GM21529 (cell line): ENCODE measurements at regions not wholly inside any gene's neighbourhood (a gene's known extent, or its start where the extent isn't known, plus 50 kb on each side); places are given as distances from the start of the nearest gene placed in this dataset.

ENCODE experiments used
- ATAC-seq: cut with Tn5 transposase; IDR thresholded peaks from one replicate; pipeline ENCODE4 v1.9.1; 2021; ENCODE audit not compliant: unreplicated experiment

GRCh38 chr1:187415065-187415464 is 586.3 kb downstream of the PLA2G4A start:
- ATAC-seq, result no peak

DNA sequence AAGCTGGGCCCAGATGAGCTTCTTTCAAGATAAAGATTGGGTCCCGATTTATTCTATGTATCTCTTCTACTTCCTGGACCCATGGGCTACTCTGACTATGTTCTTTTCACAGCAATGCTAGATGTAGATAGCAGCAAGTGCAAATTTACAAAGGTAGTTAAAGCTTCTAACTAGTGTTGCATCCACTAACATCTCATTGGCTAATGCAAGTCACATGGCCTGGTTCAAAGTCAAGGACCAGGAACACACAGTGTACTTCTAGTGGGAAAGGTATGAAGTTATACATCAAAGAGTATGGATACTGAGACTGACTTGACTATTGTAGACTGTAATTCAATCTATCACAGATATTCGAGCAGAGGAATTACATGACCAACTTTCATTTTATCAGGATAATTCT is 588.8 kb downstream of the PLA2G4A start:
- ATAC-seq, result no peak

DNA sequence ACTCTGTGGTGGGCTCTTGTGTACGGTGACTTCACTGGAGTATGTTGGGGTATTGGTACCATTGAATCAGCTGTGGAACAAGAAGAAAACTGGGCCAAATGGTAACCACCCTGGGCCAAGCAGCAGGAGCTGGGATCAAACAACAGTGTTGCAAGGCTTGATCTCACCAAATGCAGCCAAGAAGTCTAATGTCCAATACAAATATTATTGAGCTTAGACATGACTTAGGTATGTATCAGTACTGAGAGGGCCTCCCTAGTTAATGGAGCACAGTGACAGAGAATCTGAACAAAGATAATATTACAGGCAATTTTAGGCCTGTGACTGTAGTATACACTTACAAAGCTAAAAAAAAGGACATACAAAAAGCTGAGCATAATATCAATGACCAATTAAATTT is 604.8 kb downstream of the PLA2G4A start:
- no peak for ATAC-seq

DNA sequence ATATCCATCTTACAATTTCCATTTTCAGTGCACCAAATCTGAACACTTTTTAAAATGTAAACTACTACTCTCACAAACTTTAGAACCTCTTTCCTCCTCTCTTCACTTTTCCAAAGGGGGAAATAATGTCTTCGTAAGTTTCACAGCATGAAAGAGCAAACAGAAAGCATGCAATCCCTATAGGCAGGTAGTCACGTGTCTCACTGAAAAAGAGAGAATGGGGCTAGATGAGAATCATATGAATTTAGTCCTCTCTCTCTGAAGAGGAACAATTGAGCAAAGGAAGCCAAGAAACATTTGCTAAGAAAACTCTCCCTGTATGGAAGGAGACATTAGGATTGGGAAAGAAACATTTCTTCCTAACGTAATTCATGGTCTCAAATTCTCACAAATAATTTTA is 613.9 kb downstream of the PLA2G4A start:
- no peak for ATAC-seq

DNA sequence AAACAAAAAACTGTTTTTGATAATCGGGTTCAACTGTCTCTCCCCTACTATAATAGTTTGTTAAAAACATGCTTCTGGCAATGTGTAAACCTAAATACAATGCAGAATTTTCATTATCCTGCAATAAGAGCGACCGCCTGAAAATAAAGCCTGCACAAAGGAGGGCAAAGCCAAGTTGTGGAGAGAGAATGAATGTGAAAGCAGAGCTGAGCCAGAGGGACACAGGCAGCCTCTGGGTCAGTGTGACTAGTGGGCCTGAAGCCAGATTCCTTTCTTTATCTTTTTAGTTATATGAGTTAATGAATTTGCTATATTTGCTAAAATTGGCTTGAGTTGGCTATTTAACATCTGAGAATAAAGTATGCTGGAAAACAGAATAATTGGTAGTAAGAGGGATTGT is 615.2 kb downstream of the PLA2G4A start:
- ATAC-seq, result no peak

- no peak for ATAC-seq
Measured at GRCh38 chr1:187445066-187445465, 616.3 kb downstream of the PLA2G4A start.

DNA sequence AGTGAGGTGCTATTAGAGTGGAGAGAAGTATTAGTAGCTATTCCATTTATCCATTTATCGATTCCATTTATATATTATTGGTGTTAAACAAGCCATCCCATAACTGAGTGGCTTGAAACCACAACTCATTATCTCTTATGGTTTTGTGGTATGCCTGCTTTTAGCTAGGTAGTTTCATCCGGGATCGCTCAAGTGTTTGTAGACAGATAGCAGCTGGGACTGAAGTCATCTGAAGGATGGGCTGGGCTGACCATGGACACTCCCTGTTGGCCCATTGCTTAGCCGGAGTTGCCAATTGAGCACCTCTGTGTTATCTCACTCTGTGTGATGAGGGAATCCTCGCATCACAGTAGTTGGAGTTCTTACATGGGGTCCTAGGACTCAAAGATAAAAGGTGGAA is 622.5 kb downstream of the PLA2G4A start:
- ATAC-seq, result no peak

GRCh38 chr1:187454010-187454409 is 625.3 kb downstream of the PLA2G4A start:
- no peak for ATAC-seq

DNA sequence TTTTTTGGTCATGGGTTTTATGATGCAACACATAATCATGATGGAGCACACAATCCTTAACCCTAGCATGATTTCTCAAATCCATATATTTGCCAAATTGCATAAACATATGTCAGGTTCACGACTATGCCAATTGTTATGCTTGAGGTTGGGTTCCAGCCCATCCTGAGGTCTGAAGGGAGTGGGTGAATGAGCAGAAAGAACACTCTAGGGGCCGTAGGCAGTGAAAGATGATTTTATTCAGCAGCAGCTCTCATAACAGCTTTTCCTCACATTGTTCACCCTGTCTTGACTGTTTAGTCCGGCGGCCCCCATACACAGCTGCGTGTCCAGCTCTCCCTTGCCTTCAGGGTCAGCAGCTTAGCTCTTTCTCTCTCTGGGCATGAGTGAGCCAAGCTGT is 627.7 kb downstream of the PLA2G4A start:
- ATAC-seq, result no peak

DNA sequence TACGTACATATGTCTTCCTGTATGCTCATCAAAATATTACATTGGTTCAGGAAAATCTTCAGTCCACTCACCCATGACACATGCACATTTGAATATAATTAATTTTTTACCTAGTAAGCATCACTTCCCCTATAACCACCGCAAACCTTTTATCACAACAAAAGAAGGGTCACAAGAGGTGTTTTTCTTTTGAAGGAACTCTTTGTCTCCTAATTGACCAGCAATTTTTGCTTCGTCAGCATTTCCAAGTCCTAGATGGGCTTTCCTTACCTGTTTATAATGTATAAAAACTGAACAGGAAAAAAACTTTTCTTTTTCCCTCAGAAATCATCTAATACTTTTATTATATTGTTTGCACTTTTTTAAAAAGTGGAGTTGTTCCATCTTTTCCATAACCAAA is 631.3 kb downstream of the PLA2G4A start:
- ATAC-seq, result no peak

GRCh38 chr1:187464320-187464719 is 635.6 kb downstream of the PLA2G4A start:
- ATAC-seq, result no peak

DNA sequence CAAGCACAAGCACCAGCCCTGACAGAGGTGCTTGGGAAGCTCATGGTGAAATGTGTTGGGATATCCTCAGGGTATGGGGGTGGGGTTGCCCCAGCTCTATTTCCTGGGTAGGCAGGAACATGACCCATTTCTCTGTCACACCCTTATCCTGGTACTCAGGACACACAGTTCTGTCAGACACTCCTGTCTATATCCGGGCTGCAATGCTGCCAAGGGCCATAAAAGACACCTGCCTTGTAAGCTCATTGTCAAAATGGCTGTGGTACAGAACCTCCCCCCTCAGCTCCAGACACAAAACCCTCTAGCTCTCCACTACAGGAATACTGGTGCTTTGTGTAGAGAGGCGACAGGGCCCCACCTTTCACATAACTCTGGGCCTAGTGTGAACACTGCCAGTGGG is 636.7 kb downstream of the PLA2G4A start:
- no peak for ATAC-seq

DNA sequence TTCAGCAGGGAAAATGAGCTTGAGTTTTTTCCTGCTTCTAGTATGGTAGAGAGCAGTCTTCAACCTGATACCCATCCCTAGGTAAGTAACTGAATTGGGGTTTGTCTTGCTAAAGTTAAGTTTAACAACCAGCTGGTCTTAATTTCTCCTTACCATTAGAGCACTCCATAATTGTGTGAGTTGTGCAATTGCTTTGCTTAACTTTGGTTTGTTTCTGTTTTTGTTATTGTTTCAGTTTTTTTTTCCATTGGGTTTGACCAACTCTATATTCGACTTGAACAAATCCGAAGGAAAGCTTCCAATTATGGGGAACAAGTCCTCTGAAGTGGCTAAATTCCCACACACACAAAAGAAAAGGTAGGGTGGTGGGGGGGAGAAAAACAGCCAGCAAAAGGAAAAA is 641.1 kb downstream of the PLA2G4A start:
- ATAC-seq, result no peak

GRCh38 chr1:187471555-187471954 is 642.8 kb downstream of the PLA2G4A start:
- no peak for ATAC-seq

DNA sequence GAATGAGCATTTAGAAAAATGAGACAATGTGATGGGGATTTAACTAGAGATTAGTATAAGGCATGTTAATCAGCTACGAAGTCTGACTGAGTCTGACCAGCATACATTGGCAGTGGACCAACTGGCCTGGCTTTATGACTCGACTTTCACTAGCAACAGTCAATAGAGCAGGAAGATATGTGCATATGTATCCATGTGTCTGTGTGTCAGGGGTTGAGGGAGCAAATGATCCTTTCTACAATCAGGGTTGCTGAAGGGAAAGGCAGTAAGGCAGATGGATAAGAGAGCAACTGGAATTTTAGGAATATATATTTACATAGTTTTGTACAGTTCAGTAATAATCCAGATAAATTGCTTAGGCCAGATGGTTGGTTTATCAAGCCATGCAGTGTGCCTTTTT is 645.6 kb downstream of the PLA2G4A start:
- no peak for ATAC-seq

GRCh38 chr1:187476671-187477070 is 647.9 kb downstream of the PLA2G4A start:
- no peak for ATAC-seq

DNA sequence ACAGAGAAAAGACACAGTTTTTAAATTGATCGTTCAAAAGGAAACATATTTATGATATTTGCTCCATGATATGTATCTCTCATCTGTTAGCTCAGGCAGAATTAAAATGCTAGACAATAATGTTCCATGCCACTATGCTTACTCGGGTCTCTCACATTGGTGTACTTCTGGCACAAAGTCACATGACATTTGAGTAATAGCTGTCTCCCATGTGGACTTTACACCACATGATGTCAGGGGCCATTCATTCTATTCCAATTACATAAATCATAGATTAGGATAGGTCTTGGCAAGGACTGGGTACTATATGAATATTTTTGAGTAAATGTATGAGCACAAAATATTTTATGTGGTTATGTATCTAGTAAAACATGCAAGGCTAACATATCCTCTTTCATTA is 648.4 kb downstream of the PLA2G4A start:
- ATAC-seq, result no peak

DNA sequence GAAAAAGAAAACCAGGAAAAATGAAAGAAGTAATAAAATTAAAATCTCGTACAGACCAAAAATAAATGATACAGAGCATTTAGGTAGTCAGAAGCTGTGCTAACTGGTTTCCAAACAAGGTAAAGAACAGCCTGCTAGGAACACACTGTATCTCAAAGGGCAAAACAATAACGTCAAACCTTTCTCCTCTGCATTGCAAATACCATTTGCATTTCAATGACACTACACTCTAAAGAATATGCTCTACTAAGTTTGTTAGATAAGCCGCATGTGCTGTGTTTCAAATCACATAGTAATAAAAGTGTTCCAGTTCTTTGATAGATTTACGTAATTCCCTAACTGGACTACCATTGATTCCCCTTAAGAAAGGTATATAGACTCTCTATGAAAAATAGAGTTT is 648.8 kb downstream of the PLA2G4A start:
- no peak for ATAC-seq

DNA sequence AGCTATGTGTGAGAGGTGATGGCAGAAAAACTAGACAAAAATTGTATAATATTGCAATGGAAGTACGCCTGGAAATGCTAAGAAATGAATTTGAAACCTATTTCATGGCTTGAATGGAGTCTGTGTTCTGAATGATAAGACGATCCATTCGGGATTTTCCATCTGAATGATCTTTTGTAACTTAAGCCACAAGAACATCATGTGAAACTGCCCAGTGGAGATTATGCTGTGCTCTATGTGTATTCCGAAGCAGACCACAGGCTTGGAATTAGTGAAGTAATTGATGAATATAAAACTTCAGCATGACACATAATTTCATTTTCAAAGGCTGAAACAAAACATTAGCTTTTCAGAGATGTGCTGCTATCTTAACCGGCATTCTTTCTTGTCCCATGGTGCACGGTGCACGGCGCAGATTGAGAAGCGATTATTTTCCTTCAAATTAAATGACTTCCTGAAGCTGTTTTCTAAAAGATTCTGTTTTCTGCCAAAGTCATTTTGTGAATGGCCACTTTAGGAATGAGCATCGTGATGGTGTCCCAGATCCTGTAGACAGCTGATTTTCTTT is 652.9 kb downstream of the PLA2G4A start:
- no peak for ATAC-seq

GRCh38 chr1:187490266-187490665 is 661.5 kb downstream of the PLA2G4A start:
- ATAC-seq, result no peak

DNA sequence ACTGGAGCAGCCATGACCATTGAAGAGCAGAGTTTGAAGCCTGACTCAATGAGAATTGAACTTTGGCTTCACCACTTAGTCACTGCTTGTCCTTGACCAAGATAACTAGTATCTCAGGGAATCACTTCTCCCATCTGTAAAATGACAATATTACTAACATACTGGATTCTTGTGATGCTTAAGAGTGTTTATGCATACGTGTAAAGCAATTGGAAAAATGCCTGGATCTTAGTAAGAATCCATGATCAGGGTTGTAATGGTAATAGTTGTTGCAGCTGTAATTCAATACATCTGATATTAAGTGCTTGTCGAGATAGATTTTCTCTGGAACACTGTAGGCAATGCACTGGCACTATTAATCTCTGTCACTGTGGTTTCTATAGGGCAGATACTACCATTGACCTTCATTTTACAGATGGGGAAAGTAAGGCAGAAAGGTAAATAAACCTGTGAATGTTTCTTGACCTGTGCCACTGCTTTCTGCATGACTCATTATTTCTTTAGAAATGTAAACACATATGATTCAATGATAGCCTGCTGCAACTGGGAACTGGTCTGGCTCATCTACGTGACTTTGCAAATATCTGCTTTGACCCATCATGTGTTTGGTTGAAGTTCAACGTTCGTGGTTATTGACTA is 662.5 kb downstream of the PLA2G4A start:
- ATAC-seq, result no peak

DNA sequence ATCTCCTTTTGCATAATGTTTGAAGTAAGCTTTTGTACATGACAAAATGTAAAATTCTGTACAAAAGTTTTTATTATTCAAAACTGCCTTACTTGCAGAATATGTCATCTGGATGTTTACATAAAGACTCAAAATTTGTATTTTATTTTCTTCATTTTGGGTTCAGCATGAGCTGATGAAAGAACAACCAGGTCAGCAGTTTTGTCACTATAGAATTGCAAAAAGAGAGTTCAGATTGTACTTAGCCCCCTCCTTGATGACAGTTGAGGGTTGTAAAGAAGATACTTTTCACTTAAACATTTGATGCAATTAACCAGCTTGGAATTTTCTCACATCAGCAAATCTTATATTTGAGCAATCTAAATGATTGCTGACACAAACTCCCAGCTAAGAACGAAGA is 669.3 kb downstream of the PLA2G4A start:
- no peak for ATAC-seq

- ATAC-seq, result no peak
Measured at GRCh38 chr1:187504779-187505178, 676.0 kb downstream of the PLA2G4A start.
